GM10248 (cell line): ENCODE measurements at regions not wholly inside any gene's neighbourhood (a gene's known extent, or its start where the extent isn't known, plus 50 kb on each side); places are given as distances from the start of the nearest gene placed in this dataset.

Source experiments
- CTCF ChIA-PET: fragments of 300-600 bp; sonication (Branson Sonifier 250); formaldehyde crosslinking; extraction: SDS; loops from one replicate; lab custom pipeline; 2021; ENCODE audit warnings: antibody characterized with exemption; lab: Yijun Ruan, JAX
- POLR2A ChIA-PET: fragments of 350-650 bp; sonication (Branson Sonifier 250); formaldehyde crosslinking; extraction: SDS; loops from one replicate; lab custom pipeline; 2020; ENCODE audit warnings: antibody characterized with exemption; lab: Yijun Ruan, JAX
- DNase-seq: peaks from one replicate; pipeline ENCODE4 v3.0.0; 2012; ENCODE audit errors: extremely low spot score
- CTCF ChIP-seq: IDR thresholded peaks from 2 replicates; pipeline ENCODE4 v1.5.1; 2012; ENCODE audit warnings: mild to moderate bottlenecking, low read depth; ENCODE audit errors: extremely low read depth, missing control alignments, control extremely low read depth

DNA sequence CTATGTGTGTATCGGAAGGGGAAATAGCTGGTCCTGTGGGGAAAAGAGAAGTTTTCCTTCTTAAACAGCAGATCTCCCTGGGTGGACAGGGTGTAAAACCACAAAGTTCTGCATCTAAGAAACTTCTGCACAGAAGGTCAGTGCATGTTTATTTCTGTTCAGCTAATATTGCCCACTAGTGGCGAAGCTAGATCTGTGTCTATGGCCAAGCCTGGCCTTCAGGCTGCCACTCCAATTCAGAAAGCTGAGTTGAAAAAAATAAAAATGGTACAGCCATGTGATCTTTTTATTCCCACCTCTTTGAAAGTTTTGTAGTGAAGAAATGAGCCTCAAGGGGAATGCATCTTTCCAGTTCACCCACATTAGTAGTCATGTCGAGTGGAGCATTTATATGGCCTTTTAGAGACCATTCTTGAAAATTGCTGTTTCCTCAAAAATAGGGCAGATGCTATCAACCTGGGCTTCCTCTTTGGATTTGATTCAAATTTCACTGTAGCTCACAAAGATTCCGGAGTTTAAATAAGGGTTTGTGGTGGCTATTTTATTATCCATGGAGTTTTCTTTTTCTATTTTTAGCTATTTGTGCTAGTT is 488.0 kb downstream of the PRELID2 start:
- POLR2A ChIA-PET = no interaction called here
- DNase-seq = peak; percentile 7
- CTCF ChIA-PET = interaction anchor here (0.8 to 1.7 kb wide), 6 partner anchors 8 to 1143 kb away, joined by 3 to 12 read pairs (median 5); no protein-coding TSS in a partner anchor

DNA sequence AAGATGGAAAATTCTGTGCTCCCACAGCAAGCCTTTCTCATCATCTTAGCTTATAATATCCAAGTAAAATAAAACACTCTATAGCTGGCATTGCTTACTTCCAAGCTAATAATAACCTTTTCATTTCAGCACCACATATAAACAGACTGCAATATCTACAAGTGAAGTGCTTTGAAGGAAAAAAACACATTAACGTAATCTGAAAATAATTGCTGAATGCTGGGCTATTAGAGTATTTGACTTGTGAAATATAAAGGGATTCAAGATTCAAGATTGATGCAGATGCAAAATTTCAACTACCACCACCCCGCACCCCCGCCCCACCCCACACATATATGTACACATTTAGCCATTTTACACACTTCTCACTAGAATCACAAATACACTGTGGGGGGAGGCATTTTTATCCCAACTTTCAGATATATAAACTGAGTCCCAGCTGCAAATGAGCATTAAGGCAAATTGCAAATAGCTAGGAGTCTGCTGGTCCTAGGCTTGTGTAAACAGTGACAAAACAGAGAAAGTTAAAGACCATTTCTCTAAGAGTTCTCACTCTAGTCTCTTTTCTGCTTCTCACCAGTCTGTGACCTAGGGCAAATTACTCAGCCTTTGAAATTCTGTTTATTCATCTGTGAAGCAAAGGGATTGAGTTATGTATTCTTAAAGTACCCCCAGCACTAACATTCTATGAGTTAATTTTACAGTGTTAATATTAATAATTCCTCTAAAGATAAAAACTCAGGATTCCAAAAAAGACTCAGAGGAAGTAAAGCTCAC is 489.4 kb downstream of the PRELID2 start:
- TF ChIP-seq CTCF = no peak
- DNase-seq = no peak
- CTCF ChIA-PET = interaction anchor here (1.1 to 1.7 kb wide), 3 partner anchors 9 to 1142 kb away, joined by 4 to 12 read pairs (median 10); no protein-coding TSS in a partner anchor
- POLR2A ChIA-PET = no interaction called here

More for the DNA sequence above, 488.0 kb downstream of the PRELID2 start:
- peak; percentile 34 for TF ChIP-seq CTCF

DNA sequence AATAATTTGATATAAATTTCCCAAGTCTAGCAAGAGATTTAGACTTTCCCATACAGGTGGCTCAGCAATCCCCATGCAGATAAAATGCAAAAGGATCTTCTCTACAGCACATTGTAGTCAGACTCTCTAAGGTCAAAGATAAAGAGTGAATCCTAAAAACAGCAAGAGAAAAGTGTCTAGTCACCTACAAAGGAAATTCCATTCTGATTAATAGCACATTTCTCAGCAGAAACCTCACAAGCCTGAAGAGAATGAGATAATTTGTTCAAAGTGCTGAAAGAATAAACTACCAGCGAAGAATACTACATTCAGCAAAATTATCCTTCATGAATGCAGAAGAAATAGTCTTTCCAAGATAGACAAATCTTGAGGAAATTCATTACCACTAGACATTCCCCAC is 493.3 kb downstream of the PRELID2 start:
- DNase-seq = no peak
- POLR2A ChIA-PET = no interaction called here
- no peak for TF ChIP-seq CTCF
- CTCF ChIA-PET = no interaction called here

DNA sequence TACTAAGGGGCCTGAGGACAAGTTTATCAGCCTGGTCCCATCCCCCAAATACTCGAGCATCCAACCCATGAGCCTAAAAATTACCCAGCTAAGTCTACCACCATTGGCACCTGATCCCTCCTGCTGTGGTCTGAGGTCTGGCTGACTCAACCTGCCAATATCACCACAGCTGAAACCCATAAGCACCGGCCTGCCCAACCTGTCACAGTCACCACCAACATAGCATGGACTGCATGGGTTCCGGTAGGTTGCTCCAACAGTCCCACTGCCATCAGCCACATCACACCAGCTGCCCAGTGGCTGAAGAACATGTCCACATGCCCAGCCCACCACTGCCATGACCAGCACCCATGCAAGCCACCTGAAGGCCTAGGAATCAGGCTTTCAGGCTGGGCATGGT is 495.0 kb downstream of the PRELID2 start:
- no peak for TF ChIP-seq CTCF
- CTCF ChIA-PET = interaction anchor here (1.0 to 1.2 kb wide), 2 partner anchors 9 to 14 kb away, joined by 3 to 4 read pairs; no protein-coding TSS in a partner anchor

DNA sequence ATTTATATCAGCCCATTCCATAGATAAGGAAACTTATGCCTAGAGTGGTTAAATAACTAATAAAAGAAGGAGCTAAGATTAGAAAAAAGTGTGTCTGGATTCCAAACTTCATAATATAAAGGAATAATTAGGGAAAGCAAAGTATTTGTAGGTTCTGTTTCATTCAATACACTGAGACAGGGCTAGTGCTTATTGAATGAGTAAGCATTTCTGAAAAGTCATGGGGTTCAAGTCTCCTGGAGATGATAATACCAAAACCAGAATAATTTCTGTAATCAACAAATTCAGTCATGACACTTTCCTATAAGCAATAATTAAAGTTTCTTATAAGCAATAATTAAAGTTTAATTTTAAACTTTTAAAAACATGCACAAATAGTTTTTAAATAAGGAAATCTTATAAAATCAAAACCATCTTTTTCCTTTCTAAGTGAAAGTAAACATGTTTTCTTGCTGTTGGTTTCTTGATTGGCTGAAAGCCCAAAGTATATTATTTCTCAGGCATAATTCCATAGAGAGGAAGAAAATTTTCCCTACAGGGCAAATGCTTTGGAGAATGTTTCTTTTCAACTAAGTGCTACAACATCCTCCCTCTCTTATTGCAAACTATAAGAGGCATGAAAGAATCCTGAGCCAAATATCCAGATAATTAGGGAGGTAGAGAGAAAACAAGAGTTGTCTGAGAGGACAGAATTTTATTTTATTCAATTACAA is 510.2 kb downstream of the PRELID2 start:
- CTCF ChIA-PET = no interaction called here
- DNase-seq = no peak

More for the DNA sequence above, 495.0 kb downstream of the PRELID2 start:
- DNase-seq = no peak
- POLR2A ChIA-PET = no interaction called here

More for the DNA sequence above, 510.2 kb downstream of the PRELID2 start:
- no peak for TF ChIP-seq CTCF
- POLR2A ChIA-PET = no interaction called here
